ENCODE measurements at regions not wholly inside any gene's neighbourhood (a gene's known extent, or its start where the extent isn't known, plus 50 kb on each side); places are given as distances from the start of the nearest gene placed in this dataset.

GRCh38 chr10:78975926-78976325, 92.8 kb upstream of the ZMIZ1 start:
- no peak overlapping the region for H3K4me3 ChIP-seq (ENCODE audit: low read length in 2 of 2)
- H2BK15ac ChIP-seq (ENCODE audit: low read length), result peak overlapping the region; percentile 32
- no peaks in the 10 kb centered on the region for H3K9me3 ChIP-seq (replicated peaks in 1 of 2; ENCODE audit: control insufficient read depth in 2 of 2, insufficient read depth in 1 of 2, low read depth in 1 of 2, low read length in 2 of 2)
- H2AFZ ChIP-seq (ENCODE audit: low read length), result no peak overlapping the region
- H3K27ac ChIP-seq (replicated peaks; ENCODE audit: low read length), result no peak overlapping the region
- no peak overlapping the region for H3K4me2 ChIP-seq (ENCODE audit: insufficient read depth, low read length, poor library complexity, severe bottlenecking)
- no peak overlapping the region for H3K4ac ChIP-seq (ENCODE audit: low read length)
- no peak overlapping the region for H2BK120ac ChIP-seq (ENCODE audit: low read depth, low read length)
- peak overlapping the region; percentile 80 for H2BK12ac ChIP-seq (ENCODE audit: low read length)
- H4K8ac ChIP-seq (ENCODE audit: low read depth, low read length), result no peak overlapping the region
- no CpG with 5 or more reads among the region's 5 CpGs for WGBS, 2 donors (ENCODE audit: extremely low coverage in 2 of 2, insufficient read length in 2 of 2, insufficient replicate concordance in 1 of 2)
- peaks cover 0 to 5% (median 4%) of the 10 kb centered on the region in 3 experiments for H3K27me3 ChIP-seq (ENCODE audit: control insufficient read depth in 3 of 3, insufficient read depth in 3 of 3, low read depth in 1 of 3, low read length in 3 of 3)
- H3K23ac ChIP-seq (ENCODE audit: low read depth, low read length, poor library complexity), result no peak overlapping the region
- H3K4me1 ChIP-seq (ENCODE audit: control insufficient read depth in 2 of 2, insufficient read depth in 1 of 2, low read depth in 1 of 2, low read length in 2 of 2), result peaks cover 24 to 32% of the 10 kb centered on the region in 2 donors
- peak overlapping the region; percentile 16 for H2BK5ac ChIP-seq (ENCODE audit: low read length)
- H3K79me1 ChIP-seq (ENCODE audit: low read depth, low read length), result no peaks in the 10 kb centered on the region
- peak overlapping the region; percentile 35 for H3K9ac ChIP-seq (ENCODE audit: low read depth, low read length, poor library complexity)
- DNase-seq (ENCODE audit: low spot score), result no peak
- peak overlapping the region; percentile 1 for H2AK5ac ChIP-seq (ENCODE audit: low read depth, low read length)
- no peak overlapping the region for H3K14ac ChIP-seq (ENCODE audit: low read length)
- no peaks in the 10 kb centered on the region for H3K36me3 ChIP-seq (replicated peaks in 1 of 2; ENCODE audit: control insufficient read depth in 2 of 2, insufficient read depth in 2 of 2, low read length in 2 of 2)
- H4K91ac ChIP-seq (ENCODE audit: low read depth, low read length, poor library complexity), result peak overlapping the region; percentile 26
- H3K18ac ChIP-seq (ENCODE audit: low read length), result peak overlapping the region; percentile 67

DNA sequence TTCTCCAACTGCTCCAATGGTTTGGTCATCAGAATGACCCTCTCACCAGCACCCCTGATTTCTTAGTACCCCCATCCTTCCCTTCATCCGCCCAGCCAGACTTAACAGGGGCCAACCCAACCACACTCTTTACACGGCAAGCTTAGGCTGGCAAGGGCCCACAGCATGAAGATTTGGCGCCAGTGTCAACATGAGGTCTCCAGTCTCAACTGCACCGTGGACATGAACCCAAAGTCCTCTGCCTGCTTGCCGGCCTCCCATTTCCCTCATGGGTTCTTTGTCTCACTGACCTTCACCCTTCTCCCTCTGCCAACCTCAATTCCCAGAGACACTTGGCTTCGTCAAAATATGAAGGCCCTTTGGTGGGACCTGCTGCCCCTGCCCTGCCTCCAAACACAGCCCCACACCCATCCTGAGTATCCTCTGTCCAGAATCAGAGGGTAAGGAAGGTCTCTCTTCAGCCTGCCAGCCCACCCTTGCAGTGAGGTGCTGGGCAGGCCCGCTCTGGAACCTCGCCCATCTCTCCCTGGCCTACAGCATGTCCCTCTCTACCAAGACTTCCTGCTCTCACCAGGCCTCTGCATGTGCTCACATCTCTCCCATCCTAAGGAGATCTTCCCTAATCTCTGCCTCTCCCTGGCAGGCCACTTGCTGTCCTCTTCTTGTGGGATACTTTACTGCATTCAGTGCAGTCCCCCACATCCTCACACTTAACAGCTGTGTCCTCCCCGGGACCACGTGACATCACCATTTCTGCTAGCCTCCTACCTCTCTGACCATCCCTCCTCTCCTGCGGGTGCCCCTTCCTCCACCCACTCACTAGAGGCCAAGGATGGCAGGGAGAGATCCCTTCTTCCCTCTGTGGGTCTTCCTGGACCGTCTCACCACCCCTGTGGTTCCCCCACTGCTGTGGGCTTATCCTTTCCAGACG, 91.7 kb upstream of the ZMIZ1 start:
- H4K91ac ChIP-seq (ENCODE audit: low read depth, low read length, poor library complexity), result no peak overlapping the region
- peak overlapping the region; percentile 41 for H2AK5ac ChIP-seq (ENCODE audit: low read depth, low read length)
- H4K8ac ChIP-seq (ENCODE audit: low read depth, low read length), result no peak overlapping the region
- peak overlapping the region; percentile 3 for H2BK120ac ChIP-seq (ENCODE audit: low read depth, low read length)
- H3K79me1 ChIP-seq (ENCODE audit: low read depth, low read length), result no peaks in the 10 kb centered on the region
- no peak overlapping the region for H3K4me2 ChIP-seq (ENCODE audit: insufficient read depth, low read length, poor library complexity, severe bottlenecking)
- peaks cover 25 to 27% of the 10 kb centered on the region in 2 donors for H3K4me1 ChIP-seq (ENCODE audit: control insufficient read depth in 2 of 2, insufficient read depth in 1 of 2, low read depth in 1 of 2, low read length in 2 of 2)
- DNase-seq (ENCODE audit: low spot score), result no peak
- no peak overlapping the region for H3K23ac ChIP-seq (ENCODE audit: low read depth, low read length, poor library complexity)
- H3K18ac ChIP-seq (ENCODE audit: low read length), result peak overlapping the region; percentile 65
- H2BK12ac ChIP-seq (ENCODE audit: low read length), result peak overlapping the region; percentile 52
- no peak overlapping the region for H2BK5ac ChIP-seq (ENCODE audit: low read length)
- peak overlapping the region; percentile 54 for H2BK15ac ChIP-seq (ENCODE audit: low read length)
- H3K36me3 ChIP-seq (replicated peaks in 1 of 2; ENCODE audit: control insufficient read depth in 2 of 2, insufficient read depth in 2 of 2, low read length in 2 of 2), result no peaks in the 10 kb centered on the region
- H3K14ac ChIP-seq (ENCODE audit: low read length), result peak overlapping the region; percentile 32
- H3K9ac ChIP-seq (ENCODE audit: low read depth, low read length, poor library complexity), result no peak overlapping the region
- no peak overlapping the region for H3K4me3 ChIP-seq (ENCODE audit: low read length in 2 of 2)
- no peak overlapping the region for H2AFZ ChIP-seq (ENCODE audit: low read length)
- H3K4ac ChIP-seq (ENCODE audit: low read length), result no peak overlapping the region
- no CpG with 5 or more reads among the region's 13 CpGs for WGBS, 2 donors (ENCODE audit: extremely low coverage in 2 of 2, insufficient read length in 2 of 2, insufficient replicate concordance in 1 of 2)
- peaks cover 0 to 5% (median 4%) of the 10 kb centered on the region in 3 experiments for H3K27me3 ChIP-seq (ENCODE audit: control insufficient read depth in 3 of 3, insufficient read depth in 3 of 3, low read depth in 1 of 3, low read length in 3 of 3)
- H3K27ac ChIP-seq (replicated peaks; ENCODE audit: low read length), result no peak overlapping the region
- H3K9me3 ChIP-seq (replicated peaks in 1 of 2; ENCODE audit: control insufficient read depth in 2 of 2, insufficient read depth in 1 of 2, low read depth in 1 of 2, low read length in 2 of 2), result no peaks in the 10 kb centered on the region

GRCh38 chr10:78979938-78980337, 88.8 kb upstream of the ZMIZ1 start:
- Histone ChIP-seq H4K8ac (ENCODE audit: low read depth, low read length) (no peak overlapping the region), H3K79me1 (ENCODE audit: low read depth, low read length) (no peaks in the 10 kb centered on the region), H3K23ac (ENCODE audit: low read depth, low read length, poor library complexity) (no peak overlapping the region), H3K27me3 (ENCODE audit: control insufficient read depth in 3 of 3, insufficient read depth in 3 of 3, low read depth in 1 of 3, low read length in 3 of 3) (peaks cover 0 to 17% (median 4%) of the 10 kb centered on the region in 3 experiments), H3K4me1 (ENCODE audit: control insufficient read depth in 2 of 2, insufficient read depth in 1 of 2, low read depth in 1 of 2, low read length in 2 of 2) (peaks cover 6 to 9% of the 10 kb centered on the region in 2 donors), H3K4ac (ENCODE audit: low read length) (no peak overlapping the region), H3K27ac (replicated peaks; ENCODE audit: low read length) (no peak overlapping the region), H2BK120ac (ENCODE audit: low read depth, low read length) (no peak overlapping the region), H2BK5ac (ENCODE audit: low read length) (no peak overlapping the region), H3K4me2 (ENCODE audit: insufficient read depth, low read length, poor library complexity, severe bottlenecking) (no peak overlapping the region), H4K91ac (ENCODE audit: low read depth, low read length, poor library complexity) (no peak overlapping the region), H3K9me3 (replicated peaks in 1 of 2; ENCODE audit: control insufficient read depth in 2 of 2, insufficient read depth in 1 of 2, low read depth in 1 of 2, low read length in 2 of 2) (no peaks in the 10 kb centered on the region), H2AFZ (ENCODE audit: low read length) (no peak overlapping the region), H3K36me3 (replicated peaks in 1 of 2; ENCODE audit: control insufficient read depth in 2 of 2, insufficient read depth in 2 of 2, low read length in 2 of 2) (no peaks in the 10 kb centered on the region), H3K4me3 (ENCODE audit: low read length in 2 of 2) (no peak overlapping the region), H2BK12ac (ENCODE audit: low read length) (no peak overlapping the region), H3K18ac (ENCODE audit: low read length) (no peak overlapping the region), H2AK5ac (ENCODE audit: low read depth, low read length) (no peak overlapping the region), H3K14ac (ENCODE audit: low read length) (no peak overlapping the region), H3K9ac (ENCODE audit: low read depth, low read length, poor library complexity) (no peak overlapping the region), H2BK15ac (ENCODE audit: low read length) (no peak overlapping the region)
- no peak for DNase-seq (ENCODE audit: low spot score)
- whole genome bisulfite sequencing, 2 donors (ENCODE audit: extremely low coverage in 2 of 2, insufficient read length in 2 of 2, insufficient replicate concordance in 1 of 2), result no CpG with 5 or more reads among the region's 7 CpGs

- no peak overlapping the region for H2BK5ac ChIP-seq (ENCODE audit: low read length)
- no peak overlapping the region for H3K4me2 ChIP-seq (ENCODE audit: insufficient read depth, low read length, poor library complexity, severe bottlenecking)
- H3K27ac ChIP-seq (replicated peaks; ENCODE audit: low read length), result no peak overlapping the region
- H4K8ac ChIP-seq (ENCODE audit: low read depth, low read length), result no peak overlapping the region
- H2AFZ ChIP-seq (ENCODE audit: low read length), result no peak overlapping the region
- no peak overlapping the region for H2BK120ac ChIP-seq (ENCODE audit: low read depth, low read length)
- H3K4me1 ChIP-seq (ENCODE audit: control insufficient read depth in 2 of 2, insufficient read depth in 1 of 2, low read depth in 1 of 2, low read length in 2 of 2), result peaks cover 4 to 8% of the 10 kb centered on the region in 2 donors
- H4K91ac ChIP-seq (ENCODE audit: low read depth, low read length, poor library complexity), result no peak overlapping the region
- H3K18ac ChIP-seq (ENCODE audit: low read length), result no peak overlapping the region
- no peak overlapping the region for H2BK12ac ChIP-seq (ENCODE audit: low read length)
- no peaks in the 10 kb centered on the region for H3K79me1 ChIP-seq (ENCODE audit: low read depth, low read length)
- no CpG with 5 or more reads among the region's 9 CpGs for WGBS, 2 donors (ENCODE audit: extremely low coverage in 2 of 2, insufficient read length in 2 of 2, insufficient replicate concordance in 1 of 2)
- H3K4ac ChIP-seq (ENCODE audit: low read length), result no peak overlapping the region
- no peaks in the 10 kb centered on the region for H3K9me3 ChIP-seq (replicated peaks in 1 of 2; ENCODE audit: control insufficient read depth in 2 of 2, insufficient read depth in 1 of 2, low read depth in 1 of 2, low read length in 2 of 2)
- peaks cover 0 to 17% (median 4%) of the 10 kb centered on the region in 3 experiments for H3K27me3 ChIP-seq (ENCODE audit: control insufficient read depth in 3 of 3, insufficient read depth in 3 of 3, low read depth in 1 of 3, low read length in 3 of 3)
- H2BK15ac ChIP-seq (ENCODE audit: low read length), result no peak overlapping the region
- H2AK5ac ChIP-seq (ENCODE audit: low read depth, low read length), result no peak overlapping the region
- H3K4me3 ChIP-seq (ENCODE audit: low read length in 2 of 2), result no peak overlapping the region
- no peaks in the 10 kb centered on the region for H3K36me3 ChIP-seq (replicated peaks in 1 of 2; ENCODE audit: control insufficient read depth in 2 of 2, insufficient read depth in 2 of 2, low read length in 2 of 2)
- no peak overlapping the region for H3K14ac ChIP-seq (ENCODE audit: low read length)
- no peak for DNase-seq (ENCODE audit: low spot score)
- H3K9ac ChIP-seq (ENCODE audit: low read depth, low read length, poor library complexity), result no peak overlapping the region
- no peak overlapping the region for H3K23ac ChIP-seq (ENCODE audit: low read depth, low read length, poor library complexity)
Measured at GRCh38 chr10:78980354-78980753, 88.4 kb upstream of the ZMIZ1 start.

All from neuronal stem cell (in vitro differentiated cells).